ENCODE measurements at regions not wholly inside any gene's neighbourhood (a gene's known extent, or its start where the extent isn't known, plus 50 kb on each side); places are given as distances from the start of the nearest gene placed in this dataset.
A peak's percentile ranks its signal among the peaks of the same experiment; 100 is the strongest.

GRCh38 chr15:81749716-81750375 lies 296.0 kb downstream of the MEX3B start:
- Histone ChIP-seq H3K27ac (no peak overlapping the region), H3K27me3 (peaks cover 0 to 3% (median 0%) of the 10 kb centered on the region in 7 donors), H3K9me3 (no peaks in the 10 kb centered on the region), H3K4me3 (no peak overlapping the region), H3K36me3 (no peaks in the 10 kb centered on the region), H3K4me1 (peaks cover 0 to 42% (median 21%) of the 10 kb centered on the region in 9 donors)
- WGBS, 2 donors = 69 to 74% methylated on average over 26 of the region's 26 CpGs
- DNase-seq (peak in 1 of 2 donors; percentile 24), ATAC-seq (no peak)
- intact Hi-C loops (cut with DNase I) = no loop called here
- TF ChIP-seq, protein P1, sequence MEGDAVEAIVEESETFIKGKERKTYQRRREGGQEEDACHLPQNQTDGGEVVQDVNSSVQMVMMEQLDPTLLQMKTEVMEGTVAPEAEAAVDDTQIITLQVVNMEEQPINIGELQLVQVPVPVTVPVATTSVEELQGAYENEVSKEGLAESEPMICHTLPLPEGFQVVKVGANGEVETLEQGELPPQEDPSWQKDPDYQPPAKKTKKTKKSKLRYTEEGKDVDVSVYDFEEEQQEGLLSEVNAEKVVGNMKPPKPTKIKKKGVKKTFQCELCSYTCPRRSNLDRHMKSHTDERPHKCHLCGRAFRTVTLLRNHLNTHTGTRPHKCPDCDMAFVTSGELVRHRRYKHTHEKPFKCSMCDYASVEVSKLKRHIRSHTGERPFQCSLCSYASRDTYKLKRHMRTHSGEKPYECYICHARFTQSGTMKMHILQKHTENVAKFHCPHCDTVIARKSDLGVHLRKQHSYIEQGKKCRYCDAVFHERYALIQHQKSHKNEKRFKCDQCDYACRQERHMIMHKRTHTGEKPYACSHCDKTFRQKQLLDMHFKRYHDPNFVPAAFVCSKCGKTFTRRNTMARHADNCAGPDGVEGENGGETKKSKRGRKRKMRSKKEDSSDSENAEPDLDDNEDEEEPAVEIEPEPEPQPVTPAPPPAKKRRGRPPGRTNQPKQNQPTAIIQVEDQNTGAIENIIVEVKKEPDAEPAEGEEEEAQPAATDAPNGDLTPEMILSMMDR (IDR thresholded peaks at IDR 0.05) = no peak

GRCh38 chr15:81747482-81747881 lies 298.3 kb downstream of the MEX3B start:
- intact Hi-C loops (cut with DNase I) = loop anchor here in 1 of 10 donors (2.0 kb wide), 1 partner anchor 71 kb away; no protein-coding TSS in a partner anchor
- ATAC-seq = no peak
- no peak for DNase-seq
- Histone ChIP-seq H3K27me3 (peaks cover 0 to 3% (median 0%) of the 10 kb centered on the region in 7 donors), H3K9me3 (no peaks in the 10 kb centered on the region), H3K36me3 (no peaks in the 10 kb centered on the region), H3K4me1 (peaks cover 0 to 27% (median 16%) of the 10 kb centered on the region in 9 donors), H3K4me3 (no peak overlapping the region), H3K27ac (no peak overlapping the region)
- TF ChIP-seq, protein P1 (IDR thresholded peaks at IDR 0.05) = no peak
- 32 to 50% methylated on average over 2 of the region's 2 CpGs for WGBS, 2 donors

GRCh38 chr15:81747026-81747425 lies 298.8 kb downstream of the MEX3B start:
- intact Hi-C loops (cut with DNase I) = loop anchor here in 1 of 10 donors (2.0 kb wide), 1 partner anchor 72 kb away; no protein-coding TSS in a partner anchor
- DNase-seq = no peak
- ATAC-seq = no peak
- no peak overlapping the region for H3K4me3 ChIP-seq
- TF ChIP-seq, protein P1 (IDR thresholded peaks at IDR 0.05) = no peak
- H3K36me3 ChIP-seq = no peaks in the 10 kb centered on the region
- 68 to 72% methylated on average over 3 of the region's 3 CpGs for WGBS, 2 donors
- H3K27ac ChIP-seq = no peak overlapping the region
- H3K27me3 ChIP-seq = peaks cover 0 to 3% (median 0%) of the 10 kb centered on the region in 7 donors
- no peaks in the 10 kb centered on the region for H3K9me3 ChIP-seq
- H3K4me1 ChIP-seq = peaks cover 0 to 23% (median 12%) of the 10 kb centered on the region in 9 donors

DNA sequence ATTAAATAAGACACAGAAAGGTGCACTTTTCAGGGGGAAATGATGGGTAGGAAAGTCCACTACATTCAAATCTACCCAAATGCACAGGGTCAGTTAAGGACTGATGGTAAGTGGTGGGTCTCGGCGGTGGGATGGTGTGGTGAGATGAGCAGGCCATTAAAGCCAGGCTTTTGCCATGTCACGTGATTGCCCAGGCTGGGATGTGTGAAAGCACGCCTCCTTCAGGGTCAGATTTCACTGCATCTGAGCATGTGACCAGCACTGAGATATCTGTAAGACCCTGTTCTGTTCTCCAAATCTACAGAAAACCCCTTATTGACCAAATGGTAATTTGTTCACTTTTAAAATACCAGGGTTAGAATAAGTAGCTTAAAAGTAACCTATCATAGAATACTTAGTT lies 301.5 kb downstream of the MEX3B start:
- H3K9me3 ChIP-seq = no peaks in the 10 kb centered on the region
- no peak overlapping the region for H3K4me3 ChIP-seq
- no peak overlapping the region for H3K27ac ChIP-seq
- intact Hi-C loops (cut with DNase I) = no loop called here
- H3K27me3 ChIP-seq = peaks cover 0 to 3% (median 0%) of the 10 kb centered on the region in 7 donors
- WGBS, 2 donors = 87 to 91% methylated on average over 4 of the region's 4 CpGs
- TF ChIP-seq, protein P1 (IDR thresholded peaks at IDR 0.05) = no peak
- ATAC-seq (no peak), DNase-seq (no peak)
- H3K4me1 ChIP-seq = peaks cover 0 to 6% (median 0%) of the 10 kb centered on the region in 9 donors
- no peaks in the 10 kb centered on the region for H3K36me3 ChIP-seq
